Trophoblast cell (in vitro differentiated cells and primary cell): ENCODE measurements at regions not wholly inside any gene's neighbourhood (a gene's known extent, or its start where the extent isn't known, plus 50 kb on each side); places are given as distances from the start of the nearest gene placed in this dataset.

Experiments
- DNase-seq, 2 donors: peaks; one replicate each; pipeline ENCODE4 v3.0.0-alpha.2; 2016
- H2AFZ ChIP-seq: 2 replicates; pipeline ENCODE4 v1.6.1; 2013; ENCODE audit warnings: low read length, moderate library complexity, mild to moderate bottlenecking; ENCODE audit not compliant: insufficient read depth, poor library complexity
- H2AK5ac ChIP-seq: 2 replicates; pipeline ENCODE4 v1.6.1; 2013; ENCODE audit warnings: mild to moderate bottlenecking, low read length
- H2BK120ac ChIP-seq: 2 replicates; pipeline ENCODE4 v1.6.1; 2013; ENCODE audit warnings: low read length, mild to moderate bottlenecking, moderate library complexity; ENCODE audit not compliant: insufficient read depth, poor library complexity
- H2BK12ac ChIP-seq: 2 replicates; pipeline ENCODE4 v1.6.1; 2013; ENCODE audit warnings: mild to moderate bottlenecking, low read length, moderate library complexity
- H2BK5ac ChIP-seq: 2 replicates; pipeline ENCODE4 v1.6.1; 2013; ENCODE audit warnings: low read length, low read depth, moderate library complexity, mild to moderate bottlenecking; ENCODE audit not compliant: poor library complexity
- H3K14ac ChIP-seq: 2 replicates; pipeline ENCODE4 v1.6.1; 2013; ENCODE audit warnings: mild to moderate bottlenecking, low read length
- H3K18ac ChIP-seq: 2 replicates; pipeline ENCODE4 v1.6.1; 2013; ENCODE audit warnings: mild to moderate bottlenecking, low read length
- H3K23ac ChIP-seq: 2 replicates; pipeline ENCODE4 v1.6.1; 2013; ENCODE audit warnings: low read length
- H3K27ac ChIP-seq: 2 replicates; pipeline ENCODE4 v1.5.1; 2013; ENCODE audit warnings: low read depth, mild to moderate bottlenecking, inconsistent platforms, low read length, moderate library complexity
- H3K27me3 ChIP-seq: 2 replicates; pipeline ENCODE4 v1.6.1; 2013; ENCODE audit warnings: inconsistent platforms, mild to moderate bottlenecking, low read length, moderate library complexity; ENCODE audit not compliant: insufficient read depth
- H3K36me3 ChIP-seq, 2 experiments: 1 replicate in 1 of 2; 2 replicates in 1 of 2; pipeline ENCODE4 v1.6.1; 2013; ENCODE audit warnings: low read length in 2 of 2, mild to moderate bottlenecking in 2 of 2, moderate library complexity in 1 of 2; ENCODE audit not compliant: insufficient read depth in 2 of 2, control insufficient read depth in 1 of 2
- H3K4ac ChIP-seq: 2 replicates; pipeline ENCODE4 v1.6.1; 2013; ENCODE audit warnings: low read depth, mild to moderate bottlenecking, low read length, moderate library complexity
- H3K4me1 ChIP-seq, 2 experiments: 1 replicate in 1 of 2; 2 replicates in 1 of 2; pipeline ENCODE4 v1.6.1; 2013; ENCODE audit warnings: low read length in 2 of 2, mild to moderate bottlenecking in 2 of 2, moderate library complexity in 1 of 2; ENCODE audit not compliant: insufficient read depth in 2 of 2, control insufficient read depth in 1 of 2
- H3K4me2 ChIP-seq: 2 replicates; pipeline ENCODE4 v1.6.1; 2013; ENCODE audit warnings: inconsistent platforms, mild to moderate bottlenecking, low read length, moderate library complexity
- H3K4me3 ChIP-seq: 2 replicates; pipeline ENCODE4 v1.5.1; 2013; ENCODE audit warnings: mild to moderate bottlenecking, low read depth, low read length, inconsistent platforms
- H3K79me1 ChIP-seq: one replicate; pipeline ENCODE4 v1.6.1; 2013; ENCODE audit warnings: low read length
- H3K79me2 ChIP-seq: 2 replicates; pipeline ENCODE4 v1.6.1; 2013; ENCODE audit warnings: low read length, mild to moderate bottlenecking; ENCODE audit not compliant: control insufficient read depth, insufficient read depth, poor library complexity
- H3K9ac ChIP-seq: 2 replicates; pipeline ENCODE4 v1.6.1; 2013; ENCODE audit warnings: mild to moderate bottlenecking, low read length
- H3K9me3 ChIP-seq: 2 replicates; pipeline ENCODE4 v1.6.1; 2013; ENCODE audit warnings: low read depth, mild to moderate bottlenecking, control low read depth, inconsistent platforms, low read length; ENCODE audit not compliant: insufficient read depth
- H4K12ac ChIP-seq: 2 replicates; pipeline ENCODE4 v1.6.1; 2013; ENCODE audit warnings: low read depth, mild to moderate bottlenecking, low read length, moderate library complexity
- H4K8ac ChIP-seq: 2 replicates; pipeline ENCODE4 v1.6.1; 2013; ENCODE audit warnings: low read depth, mild to moderate bottlenecking, low read length, moderate library complexity
- H4K91ac ChIP-seq: one replicate; pipeline ENCODE4 v1.6.1; 2013; ENCODE audit warnings: low read depth, mild to moderate bottlenecking, low read length, moderate library complexity
- WGBS: extraction: QIAGEN DNeasy Blood & Tissue Kit; methylation state at CpG from one replicate; pipeline ENCODE4 v1.1.7; 2013; ENCODE audit warnings: missing lambda C conversion rate; ENCODE audit not compliant: insufficient read length, insufficient coverage; ENCODE audit errors: extremely low coverage; 5-methylcytosine and 5-hydroxymethylcytosine counted together

- Histone ChIP-seq H2BK120ac (no peak overlapping the region), H2BK5ac (no peak overlapping the region), H3K79me2 (no peaks in the 10 kb centered on the region), H2BK12ac (no peak overlapping the region), H3K9ac (no peak overlapping the region), H4K91ac (no peak overlapping the region), H3K79me1 (no peaks in the 10 kb centered on the region), H4K8ac (no peak overlapping the region), H3K4me2 (no peak overlapping the region), H3K27me3 (no peaks in the 10 kb centered on the region), H3K27ac (no peak overlapping the region), H3K9me3 (no peaks in the 10 kb centered on the region), H2AK5ac (no peak overlapping the region), H3K36me3 (no peaks in the 10 kb centered on the region), H2AFZ (no peak overlapping the region), H3K18ac (no peak overlapping the region), H3K4ac (no peak overlapping the region), H3K23ac (no peak overlapping the region), H3K4me1 (peaks cover 0 to 4% of the 10 kb centered on the region in 2 experiments), H3K14ac (no peak overlapping the region), H4K12ac (no peak overlapping the region), H3K4me3 (no peak overlapping the region)
- WGBS, result no CpG with 5 or more reads among the region's 19 CpGs
- no peak for DNase-seq
Measured at GRCh38 chr22:48630433-48630754, 1197.3 kb downstream of the BRD1 start.

GRCh38 chr22:48629631-48630432 is 1197.8 kb downstream of the BRD1 start:
- no peak overlapping the region for H3K9ac ChIP-seq
- peaks cover 0 to 4% of the 10 kb centered on the region in 2 experiments for H3K4me1 ChIP-seq
- H3K27me3 ChIP-seq, result no peaks in the 10 kb centered on the region
- H3K4me2 ChIP-seq, result no peak overlapping the region
- H4K12ac ChIP-seq, result no peak overlapping the region
- no peaks in the 10 kb centered on the region for H3K36me3 ChIP-seq
- H3K79me2 ChIP-seq, result no peaks in the 10 kb centered on the region
- WGBS, result no CpG with 5 or more reads among the region's 21 CpGs
- no peak overlapping the region for H4K8ac ChIP-seq
- H3K9me3 ChIP-seq, result no peaks in the 10 kb centered on the region
- no peak overlapping the region for H3K27ac ChIP-seq
- H3K4ac ChIP-seq, result no peak overlapping the region
- H4K91ac ChIP-seq, result no peak overlapping the region
- no peaks in the 10 kb centered on the region for H3K79me1 ChIP-seq
- DNase-seq, result no peak
- no peak overlapping the region for H3K4me3 ChIP-seq
- H2BK12ac ChIP-seq, result no peak overlapping the region
- H2BK120ac ChIP-seq, result no peak overlapping the region
- H3K14ac ChIP-seq, result no peak overlapping the region
- no peak overlapping the region for H2AK5ac ChIP-seq
- no peak overlapping the region for H2AFZ ChIP-seq
- no peak overlapping the region for H3K18ac ChIP-seq
- no peak overlapping the region for H2BK5ac ChIP-seq
- no peak overlapping the region for H3K23ac ChIP-seq

GRCh38 chr22:48628891-48629543 is 1198.7 kb downstream of the BRD1 start:
- Histone ChIP-seq H3K23ac (no peak overlapping the region), H3K4me1 (peaks cover 0 to 4% of the 10 kb centered on the region in 2 experiments), H3K4me3 (no peak overlapping the region), H2BK5ac (no peak overlapping the region), H4K8ac (no peak overlapping the region), H3K27me3 (no peaks in the 10 kb centered on the region), H3K4ac (no peak overlapping the region), H2AFZ (no peak overlapping the region), H3K27ac (no peak overlapping the region), H2BK12ac (no peak overlapping the region), H2BK120ac (no peak overlapping the region), H3K9ac (no peak overlapping the region), H4K91ac (no peak overlapping the region), H2AK5ac (no peak overlapping the region), H3K79me1 (no peaks in the 10 kb centered on the region), H3K79me2 (no peaks in the 10 kb centered on the region), H3K9me3 (no peaks in the 10 kb centered on the region), H3K36me3 (no peaks in the 10 kb centered on the region), H4K12ac (no peak overlapping the region), H3K18ac (no peak overlapping the region), H3K4me2 (no peak overlapping the region), H3K14ac (no peak overlapping the region)
- no CpG with 5 or more reads among the region's 23 CpGs for WGBS
- no peak for DNase-seq

- no peak overlapping the region for H3K9ac ChIP-seq
- H3K79me1 ChIP-seq, result no peaks in the 10 kb centered on the region
- H3K4me1 ChIP-seq, result peaks cover 0 to 4% of the 10 kb centered on the region in 2 experiments
- H4K12ac ChIP-seq, result no peak overlapping the region
- H3K79me2 ChIP-seq, result no peaks in the 10 kb centered on the region
- no peak overlapping the region for H3K4me2 ChIP-seq
- H2BK120ac ChIP-seq, result no peak overlapping the region
- H2AK5ac ChIP-seq, result no peak overlapping the region
- no peak overlapping the region for H3K18ac ChIP-seq
- WGBS, result no CpG with 5 or more reads among the region's 12 CpGs
- no peak overlapping the region for H3K27ac ChIP-seq
- no peaks in the 10 kb centered on the region for H3K36me3 ChIP-seq
- no peak overlapping the region for H3K14ac ChIP-seq
- H3K23ac ChIP-seq, result no peak overlapping the region
- no peak overlapping the region for H3K4me3 ChIP-seq
- H3K27me3 ChIP-seq, result no peaks in the 10 kb centered on the region
- H4K8ac ChIP-seq, result no peak overlapping the region
- peaks cover 2% of the 10 kb centered on the region for H3K9me3 ChIP-seq
- H2BK12ac ChIP-seq, result no peak overlapping the region
- H2AFZ ChIP-seq, result no peak overlapping the region
- H4K91ac ChIP-seq, result no peak overlapping the region
- DNase-seq, result no peak
- H2BK5ac ChIP-seq, result no peak overlapping the region
- no peak overlapping the region for H3K4ac ChIP-seq
Measured at GRCh38 chr22:48627966-48628365, 1199.7 kb downstream of the BRD1 start.
